ENCODE measurements at regions not wholly inside any gene's neighbourhood (a gene's known extent, or its start where the extent isn't known, plus 50 kb on each side); places are given as distances from the start of the nearest gene placed in this dataset.

GRCh38 chr10:47071891-47072290 lies 160.7 kb downstream of the PTPN20 start:
- no peak for TF ChIP-seq EZH2 (IDR thresholded peaks at IDR 0.05; ENCODE audit: borderline replicate concordance, low read length)
- TF ChIP-seq, protein P1, sequence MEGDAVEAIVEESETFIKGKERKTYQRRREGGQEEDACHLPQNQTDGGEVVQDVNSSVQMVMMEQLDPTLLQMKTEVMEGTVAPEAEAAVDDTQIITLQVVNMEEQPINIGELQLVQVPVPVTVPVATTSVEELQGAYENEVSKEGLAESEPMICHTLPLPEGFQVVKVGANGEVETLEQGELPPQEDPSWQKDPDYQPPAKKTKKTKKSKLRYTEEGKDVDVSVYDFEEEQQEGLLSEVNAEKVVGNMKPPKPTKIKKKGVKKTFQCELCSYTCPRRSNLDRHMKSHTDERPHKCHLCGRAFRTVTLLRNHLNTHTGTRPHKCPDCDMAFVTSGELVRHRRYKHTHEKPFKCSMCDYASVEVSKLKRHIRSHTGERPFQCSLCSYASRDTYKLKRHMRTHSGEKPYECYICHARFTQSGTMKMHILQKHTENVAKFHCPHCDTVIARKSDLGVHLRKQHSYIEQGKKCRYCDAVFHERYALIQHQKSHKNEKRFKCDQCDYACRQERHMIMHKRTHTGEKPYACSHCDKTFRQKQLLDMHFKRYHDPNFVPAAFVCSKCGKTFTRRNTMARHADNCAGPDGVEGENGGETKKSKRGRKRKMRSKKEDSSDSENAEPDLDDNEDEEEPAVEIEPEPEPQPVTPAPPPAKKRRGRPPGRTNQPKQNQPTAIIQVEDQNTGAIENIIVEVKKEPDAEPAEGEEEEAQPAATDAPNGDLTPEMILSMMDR (IDR thresholded peaks at IDR 0.05; ENCODE audit: low read length): no peak
